Cardiac fibroblast (primary cell): ENCODE measurements at regions not wholly inside any gene's neighbourhood (a gene's known extent, or its start where the extent isn't known, plus 50 kb on each side); places are given as distances from the start of the nearest gene placed in this dataset.
"Not testable (repeated sequence)": the region's sequence is repeated elsewhere in the genome, so short reads cannot be mapped to it uniquely, and the experiment has no call there.

ENCODE experiments used
- DNase-seq, 2 donors: peaks; one replicate each; pipeline versions ENCODE4 v3.0.0 to v3.0.0-alpha.2; 2010; ENCODE audit warnings: low read depth in 2 of 2
- H3K4me3 ChIP-seq, 2 donors: replicated peaks in 1 of 2; 1 replicate in 1 of 2; 2 replicates in 1 of 2; pipeline ENCODE4 v1.5.1; 2011; ENCODE audit warnings: low read depth in 2 of 2, low read length in 2 of 2, mild to moderate bottlenecking in 2 of 2, moderate library complexity in 1 of 2
- TF ChIP-seq, protein P1 (sequence below): IDR thresholded peaks from one replicate; pipeline ENCODE4 v1.5.1; 2011; ENCODE audit warnings: low read depth, mild to moderate bottlenecking, low read length, inconsistent platforms

DNA sequence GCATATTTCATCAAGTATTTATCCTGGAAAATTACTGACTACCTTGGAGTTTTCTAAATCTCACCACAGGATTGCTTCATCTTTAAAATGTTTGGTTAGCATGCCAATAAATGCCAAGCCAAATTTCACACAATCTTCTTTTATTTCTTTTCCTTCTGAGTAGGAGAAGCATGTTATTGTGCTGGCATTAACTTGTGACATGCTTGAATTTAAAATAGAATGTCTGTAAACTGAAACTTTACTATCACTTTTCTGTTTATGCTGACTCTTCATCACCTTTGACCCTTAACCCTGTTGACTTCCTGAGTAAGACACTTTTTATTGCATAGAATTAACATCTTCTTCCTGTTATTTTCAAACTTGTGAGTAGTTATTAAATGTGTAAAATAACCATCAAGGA, 56.2 kb upstream of the LRRTM4 start:
- TF ChIP-seq, protein P1, sequence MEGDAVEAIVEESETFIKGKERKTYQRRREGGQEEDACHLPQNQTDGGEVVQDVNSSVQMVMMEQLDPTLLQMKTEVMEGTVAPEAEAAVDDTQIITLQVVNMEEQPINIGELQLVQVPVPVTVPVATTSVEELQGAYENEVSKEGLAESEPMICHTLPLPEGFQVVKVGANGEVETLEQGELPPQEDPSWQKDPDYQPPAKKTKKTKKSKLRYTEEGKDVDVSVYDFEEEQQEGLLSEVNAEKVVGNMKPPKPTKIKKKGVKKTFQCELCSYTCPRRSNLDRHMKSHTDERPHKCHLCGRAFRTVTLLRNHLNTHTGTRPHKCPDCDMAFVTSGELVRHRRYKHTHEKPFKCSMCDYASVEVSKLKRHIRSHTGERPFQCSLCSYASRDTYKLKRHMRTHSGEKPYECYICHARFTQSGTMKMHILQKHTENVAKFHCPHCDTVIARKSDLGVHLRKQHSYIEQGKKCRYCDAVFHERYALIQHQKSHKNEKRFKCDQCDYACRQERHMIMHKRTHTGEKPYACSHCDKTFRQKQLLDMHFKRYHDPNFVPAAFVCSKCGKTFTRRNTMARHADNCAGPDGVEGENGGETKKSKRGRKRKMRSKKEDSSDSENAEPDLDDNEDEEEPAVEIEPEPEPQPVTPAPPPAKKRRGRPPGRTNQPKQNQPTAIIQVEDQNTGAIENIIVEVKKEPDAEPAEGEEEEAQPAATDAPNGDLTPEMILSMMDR, result no peak
- no peak for DNase-seq

DNA sequence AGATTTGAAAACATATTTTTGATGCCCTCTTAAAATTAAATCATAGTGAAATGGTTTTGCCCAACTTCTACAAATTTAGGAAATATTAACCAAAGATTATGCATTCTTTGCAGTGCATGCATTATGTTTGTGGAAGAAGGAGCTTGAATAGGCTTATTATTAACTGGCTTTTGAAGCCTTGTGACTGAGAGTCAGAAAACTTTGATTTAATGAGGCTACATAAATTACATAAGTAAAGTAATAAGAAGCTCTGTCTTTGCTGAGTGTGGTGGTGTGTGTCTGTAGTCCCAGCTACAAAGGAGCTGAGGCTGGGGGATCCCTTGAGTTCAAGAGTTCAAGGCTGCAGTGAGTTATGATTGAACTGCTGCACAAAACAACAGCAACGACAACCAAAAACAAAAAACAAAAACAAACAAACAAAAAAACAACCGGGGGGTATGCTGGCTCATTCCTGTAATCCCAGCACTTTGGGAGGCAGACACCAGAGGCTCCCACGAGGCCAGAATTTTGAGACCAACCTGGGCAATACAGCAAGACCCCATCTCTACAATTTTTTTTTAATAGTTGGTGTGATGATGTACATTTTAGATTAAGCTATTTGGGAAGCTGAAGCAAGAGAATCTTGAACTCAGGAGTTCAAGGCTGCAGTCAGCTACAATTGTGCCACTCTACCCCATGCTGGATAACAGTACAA, 57.0 kb upstream of the LRRTM4 start:
- DNase-seq, result no peak
- H3K4me3 ChIP-seq, result no peak overlapping the region
- TF ChIP-seq, protein P1, result no peak

More for the DNA sequence above, 56.2 kb upstream of the LRRTM4 start:
- no peak overlapping the region for H3K4me3 ChIP-seq

DNA sequence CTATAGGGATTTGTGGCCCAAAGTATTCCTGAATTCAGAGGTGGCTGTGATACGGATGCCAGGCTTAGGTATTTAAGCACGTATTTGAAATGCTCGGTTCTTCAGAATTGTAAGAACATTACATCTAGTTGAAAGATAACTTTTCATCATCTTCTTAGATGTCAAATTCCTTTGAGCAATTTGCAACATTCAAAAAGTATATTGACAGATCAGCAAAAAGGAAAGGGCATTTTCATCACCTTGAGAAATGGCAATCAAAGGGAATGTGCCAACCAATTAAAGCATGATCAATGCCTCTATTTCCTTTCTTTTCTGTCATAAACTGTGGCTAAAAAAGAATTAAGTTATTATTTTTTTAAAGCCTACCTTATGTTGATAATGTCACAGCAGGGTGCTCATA, 66.3 kb upstream of the LRRTM4 start:
- DNase-seq, result no peak
- no peak overlapping the region for H3K4me3 ChIP-seq
- TF ChIP-seq, protein P1, result no peak

- TF ChIP-seq, protein P1, result no peak
- H3K4me3 ChIP-seq, result no peak overlapping the region
- no peak for DNase-seq
Observed at GRCh38 chr2:77590298-77590917, 68.2 kb upstream of the LRRTM4 start.

GRCh38 chr2:77592955-77593354, 70.8 kb upstream of the LRRTM4 start:
- DNase-seq, H3K4me3 ChIP-seq: not testable (repeated sequence)

- TF ChIP-seq, protein P1, result no peak
- no peak overlapping the region for H3K4me3 ChIP-seq
- no peak for DNase-seq
Observed at GRCh38 chr2:77602771-77603170, 80.6 kb upstream of the LRRTM4 start.

- H3K4me3 ChIP-seq, result no peak overlapping the region
- no peak for DNase-seq
- TF ChIP-seq, protein P1, result no peak
Observed at GRCh38 chr2:77604953-77605929, 83.1 kb upstream of the LRRTM4 start.
